Parathyroid adenoma (tissue), 2 donors: ENCODE measurements at regions not wholly inside any gene's neighbourhood (a gene's known extent, or its start where the extent isn't known, plus 50 kb on each side); places are given as distances from the start of the nearest gene placed in this dataset.

Experiments used
- H2AFZ ChIP-seq: fragments of 300-600 bp; sonication (generic); one replicate; pipeline ENCODE4 v1.7.0; 2017; ENCODE audit warnings: antibody characterized with exemption, mild to moderate bottlenecking
- H3K27ac ChIP-seq: fragments of 300-600 bp; sonication (generic); one replicate; pipeline ENCODE4 v1.7.0; 2017
- H3K27me3 ChIP-seq: fragments of 300-600 bp; sonication (generic); one replicate; pipeline ENCODE4 v1.7.0; 2017; ENCODE audit warnings: low read length; ENCODE audit not compliant: control insufficient read depth, insufficient read depth
- H3K36me3 ChIP-seq: fragments of 300-600 bp; sonication (generic); one replicate; pipeline ENCODE4 v1.7.0; 2017; ENCODE audit warnings: low read length; ENCODE audit not compliant: control insufficient read depth, insufficient read depth
- H3K4me1 ChIP-seq: fragments of 300-600 bp; sonication (generic); one replicate; pipeline ENCODE4 v1.7.0; 2017; ENCODE audit warnings: control low read depth
- H3K4me2 ChIP-seq: fragments of 300-600 bp; sonication (generic); one replicate; pipeline ENCODE4 v1.7.0; 2017; ENCODE audit warnings: low read length
- H3K4me3 ChIP-seq: fragments of 300-600 bp; sonication (generic); one replicate; pipeline ENCODE4 v1.7.0; 2017; ENCODE audit warnings: low read depth, low read length
- H3K79me2 ChIP-seq: fragments of 300-600 bp; sonication (generic); one replicate; pipeline ENCODE4 v1.7.0; 2017; ENCODE audit warnings: control low read depth
- H3K9ac ChIP-seq: fragments of 300-600 bp; sonication (generic); one replicate; pipeline ENCODE4 v1.7.0; 2017; ENCODE audit warnings: mild to moderate bottlenecking
- H3K9me3 ChIP-seq: fragments of 300-600 bp; sonication (generic); one replicate; pipeline ENCODE4 v1.7.0; 2017; ENCODE audit warnings: low read length; ENCODE audit not compliant: control insufficient read depth
- TF ChIP-seq, protein P1 (sequence below): fragments of 300-600 bp; sonication (generic); IDR thresholded peaks from one replicate; pipeline ENCODE4 v1.7.0; 2017; ENCODE audit warnings: antibody characterized with exemption, mild to moderate bottlenecking
- donor health status: primary hyperparathyroidism.

DNA sequence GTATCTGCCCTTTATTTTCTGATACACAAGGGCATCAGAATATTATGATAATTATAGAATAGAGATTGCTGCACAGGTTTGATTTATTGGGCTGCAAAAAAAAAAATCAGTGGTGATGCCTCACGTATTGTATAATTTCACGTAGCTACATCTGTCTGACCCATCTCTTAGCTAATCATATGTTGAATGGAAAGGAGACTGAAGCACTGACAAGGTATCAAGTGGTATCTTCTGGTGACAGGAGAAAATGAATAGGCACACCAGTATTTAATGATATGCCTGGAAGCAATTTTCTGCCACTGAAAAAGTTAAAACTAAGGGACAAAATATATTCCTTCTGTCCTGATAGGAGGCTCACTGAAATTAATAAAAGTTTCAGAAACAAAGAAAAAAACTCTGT lies 837.2 kb upstream of the FBXO33 start:
- Histone ChIP-seq H3K4me2 (no peak overlapping the region), H3K27ac (no peak overlapping the region), H3K4me3 (no peak overlapping the region), H3K27me3 (no peaks in the 10 kb centered on the region), H3K79me2 (no peaks in the 10 kb centered on the region), H3K4me1 (no peaks in the 10 kb centered on the region), H3K36me3 (no peaks in the 10 kb centered on the region), H3K9me3 (no peaks in the 10 kb centered on the region), H3K9ac (no peak overlapping the region), H2AFZ (no peak overlapping the region)
- TF ChIP-seq, protein P1, sequence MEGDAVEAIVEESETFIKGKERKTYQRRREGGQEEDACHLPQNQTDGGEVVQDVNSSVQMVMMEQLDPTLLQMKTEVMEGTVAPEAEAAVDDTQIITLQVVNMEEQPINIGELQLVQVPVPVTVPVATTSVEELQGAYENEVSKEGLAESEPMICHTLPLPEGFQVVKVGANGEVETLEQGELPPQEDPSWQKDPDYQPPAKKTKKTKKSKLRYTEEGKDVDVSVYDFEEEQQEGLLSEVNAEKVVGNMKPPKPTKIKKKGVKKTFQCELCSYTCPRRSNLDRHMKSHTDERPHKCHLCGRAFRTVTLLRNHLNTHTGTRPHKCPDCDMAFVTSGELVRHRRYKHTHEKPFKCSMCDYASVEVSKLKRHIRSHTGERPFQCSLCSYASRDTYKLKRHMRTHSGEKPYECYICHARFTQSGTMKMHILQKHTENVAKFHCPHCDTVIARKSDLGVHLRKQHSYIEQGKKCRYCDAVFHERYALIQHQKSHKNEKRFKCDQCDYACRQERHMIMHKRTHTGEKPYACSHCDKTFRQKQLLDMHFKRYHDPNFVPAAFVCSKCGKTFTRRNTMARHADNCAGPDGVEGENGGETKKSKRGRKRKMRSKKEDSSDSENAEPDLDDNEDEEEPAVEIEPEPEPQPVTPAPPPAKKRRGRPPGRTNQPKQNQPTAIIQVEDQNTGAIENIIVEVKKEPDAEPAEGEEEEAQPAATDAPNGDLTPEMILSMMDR = no peak

- Histone ChIP-seq H3K36me3 (no peaks in the 10 kb centered on the region), H3K4me3 (no peak overlapping the region), H2AFZ (no peak overlapping the region), H3K4me1 (no peaks in the 10 kb centered on the region), H3K27ac (no peak overlapping the region), H3K9ac (no peak overlapping the region), H3K4me2 (no peak overlapping the region), H3K79me2 (no peaks in the 10 kb centered on the region), H3K9me3 (no peaks in the 10 kb centered on the region), H3K27me3 (no peaks in the 10 kb centered on the region)
- TF ChIP-seq, protein P1 = no peak
These were observed 836.0 kb upstream of the FBXO33 start for GRCh38 chr14:40268236-40268635.

DNA sequence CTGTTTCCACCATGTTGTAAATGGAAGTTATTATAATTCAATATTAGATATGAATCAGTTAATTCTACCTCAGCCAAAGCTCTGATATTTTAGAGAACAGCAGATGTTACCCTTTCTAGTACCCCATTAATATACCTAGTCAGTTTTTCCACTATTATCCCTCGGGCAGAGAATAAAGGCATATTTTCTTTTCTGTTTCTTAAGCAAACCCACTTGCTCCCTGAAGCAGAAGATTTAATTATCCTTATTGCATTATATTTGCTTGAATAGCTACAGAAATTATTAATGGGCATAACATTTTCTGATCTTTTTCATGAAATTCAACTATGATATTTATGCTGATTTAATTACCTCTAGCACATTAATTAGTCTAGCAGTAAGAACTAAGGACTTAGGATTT lies 832.9 kb upstream of the FBXO33 start:
- H3K9me3 ChIP-seq = no peaks in the 10 kb centered on the region
- H3K27ac ChIP-seq = no peak overlapping the region
- no peaks in the 10 kb centered on the region for H3K27me3 ChIP-seq
- no peak overlapping the region for H3K4me2 ChIP-seq
- no peak overlapping the region for H2AFZ ChIP-seq
- H3K36me3 ChIP-seq = no peaks in the 10 kb centered on the region
- no peak overlapping the region for H3K4me3 ChIP-seq
- no peak overlapping the region for H3K9ac ChIP-seq
- no peaks in the 10 kb centered on the region for H3K79me2 ChIP-seq
- TF ChIP-seq, protein P1 = no peak
- no peaks in the 10 kb centered on the region for H3K4me1 ChIP-seq

DNA sequence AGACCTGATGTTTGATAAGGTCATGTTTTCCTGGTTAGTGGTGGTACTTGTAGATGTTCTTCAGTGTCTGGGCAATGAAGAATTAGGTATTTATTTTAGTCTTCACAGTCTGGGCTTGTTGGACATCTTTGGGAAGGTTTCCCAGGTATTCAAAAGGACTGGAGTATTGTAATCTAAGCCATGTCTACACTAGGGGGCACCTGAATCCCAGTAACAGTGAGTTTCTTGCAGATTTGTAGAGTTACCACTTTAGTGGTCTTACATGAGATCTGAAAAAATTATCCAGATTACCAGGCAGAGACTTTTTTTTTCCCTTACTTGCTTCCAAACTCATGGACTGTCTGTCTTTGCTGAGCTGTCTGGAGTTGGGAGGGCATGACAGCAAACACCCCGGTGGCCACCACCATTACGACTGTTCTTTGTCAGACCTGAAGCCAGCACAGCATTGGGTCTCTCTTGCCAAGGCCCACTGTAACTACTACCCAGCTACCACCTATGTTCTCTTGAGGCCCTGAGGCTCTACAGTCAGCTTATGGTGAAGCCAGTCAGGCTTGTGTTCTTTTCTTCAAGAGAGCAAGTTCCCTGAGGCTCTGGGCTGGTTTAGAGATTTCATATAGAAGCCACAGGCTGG lies 820.7 kb upstream of the FBXO33 start:
- H3K4me1 ChIP-seq = no peaks in the 10 kb centered on the region
- no peaks in the 10 kb centered on the region for H3K9me3 ChIP-seq
- TF ChIP-seq, protein P1 = no peak
- no peaks in the 10 kb centered on the region for H3K27me3 ChIP-seq
- no peak overlapping the region for H3K4me3 ChIP-seq
- no peak overlapping the region for H3K9ac ChIP-seq
- H3K27ac ChIP-seq = no peak overlapping the region
- no peak overlapping the region for H3K4me2 ChIP-seq
- H2AFZ ChIP-seq = no peak overlapping the region
- no peaks in the 10 kb centered on the region for H3K36me3 ChIP-seq
- no peaks in the 10 kb centered on the region for H3K79me2 ChIP-seq

GRCh38 chr14:40248671-40249070 lies 816.4 kb upstream of the FBXO33 start:
- TF ChIP-seq, protein P1 = no peak
- Histone ChIP-seq H3K9me3 (no peaks in the 10 kb centered on the region), H3K9ac (no peak overlapping the region), H3K27me3 (no peaks in the 10 kb centered on the region), H3K4me2 (no peak overlapping the region), H3K36me3 (no peaks in the 10 kb centered on the region), H2AFZ (no peak overlapping the region), H3K27ac (no peak overlapping the region), H3K4me3 (no peak overlapping the region), H3K79me2 (no peaks in the 10 kb centered on the region), H3K4me1 (no peaks in the 10 kb centered on the region)
